H9 (cell line): ENCODE measurements at regions not wholly inside any gene's neighbourhood (a gene's known extent, or its start where the extent isn't known, plus 50 kb on each side); places are given as distances from the start of the nearest gene placed in this dataset.

Experiments
- DNase-seq: peaks from one replicate; pipeline ENCODE4 v3.0.0-alpha.2; 2017
- H2AFZ ChIP-seq: one replicate; pipeline ENCODE4 v1.6.1; 2013; ENCODE audit warnings: mild to moderate bottlenecking, low read length, control low read depth, moderate library complexity
- H2AK5ac ChIP-seq: 2 replicates; pipeline ENCODE4 v1.6.1; 2013; ENCODE audit warnings: low read length, control low read depth, mixed read lengths; ENCODE audit not compliant: insufficient read length
- H2BK120ac ChIP-seq: one replicate; pipeline ENCODE4 v1.6.1; 2013; ENCODE audit warnings: low read depth, mild to moderate bottlenecking, low read length, control low read depth, inconsistent platforms; ENCODE audit not compliant: poor library complexity, severe bottlenecking
- H2BK12ac ChIP-seq: 2 replicates; pipeline ENCODE4 v1.6.1; 2013; ENCODE audit warnings: low read length, control low read depth, mixed read lengths, low read depth; ENCODE audit not compliant: insufficient read length
- H2BK15ac ChIP-seq: 2 replicates; pipeline ENCODE4 v1.6.1; 2013; ENCODE audit warnings: low read depth, low read length, control low read depth
- H2BK20ac ChIP-seq: one replicate; pipeline ENCODE4 v1.6.1; 2013; ENCODE audit warnings: low read depth, mild to moderate bottlenecking, low read length, control low read depth, inconsistent platforms; ENCODE audit not compliant: poor library complexity, severe bottlenecking
- H2BK5ac ChIP-seq: 2 replicates; pipeline ENCODE4 v1.6.1; 2013; ENCODE audit warnings: low read length, control low read depth, mixed read lengths; ENCODE audit not compliant: insufficient read length
- H3K14ac ChIP-seq: 2 replicates; pipeline ENCODE4 v1.6.1; 2013; ENCODE audit warnings: low read length, control low read depth; ENCODE audit not compliant: insufficient read depth
- H3K18ac ChIP-seq: 2 replicates; pipeline ENCODE4 v1.6.1; 2013; ENCODE audit warnings: low read depth, mild to moderate bottlenecking, mixed read lengths, low read length, control low read depth; ENCODE audit not compliant: insufficient read length
- H3K23ac ChIP-seq: 2 replicates; pipeline ENCODE4 v1.6.1; 2013; ENCODE audit warnings: low read length, control low read depth, mixed read lengths, low read depth; ENCODE audit not compliant: insufficient read length
- H3K23me2 ChIP-seq: 2 replicates; pipeline ENCODE4 v1.6.1; 2013; ENCODE audit warnings: low read depth, mild to moderate bottlenecking, mixed read lengths, low read length, control low read depth; ENCODE audit not compliant: insufficient read length, poor library complexity, severe bottlenecking
- H3K27ac ChIP-seq: 2 replicates; pipeline ENCODE4 v1.5.1; 2013; ENCODE audit warnings: low read length, control low read depth, mixed read lengths, low read depth; ENCODE audit not compliant: insufficient read length
- H3K27me3 ChIP-seq: 2 replicates; pipeline ENCODE4 v1.6.1; 2013; ENCODE audit warnings: low read length, control low read depth, inconsistent platforms; ENCODE audit not compliant: insufficient read depth
- H3K4ac ChIP-seq: 2 replicates; pipeline ENCODE4 v1.6.1; 2013; ENCODE audit warnings: low read depth, mild to moderate bottlenecking, control low read depth, inconsistent platforms, low read length, moderate library complexity
- H3K4me1 ChIP-seq: 2 replicates; pipeline ENCODE4 v1.6.1; 2013; ENCODE audit warnings: low read length, control low read depth, inconsistent platforms; ENCODE audit not compliant: insufficient read depth
- H3K4me2 ChIP-seq: 2 replicates; pipeline ENCODE4 v1.6.1; 2013; ENCODE audit warnings: low read length, control low read depth, mixed read lengths; ENCODE audit not compliant: insufficient read length, insufficient read depth
- H3K56ac ChIP-seq: 2 replicates; pipeline ENCODE4 v1.6.1; 2013; ENCODE audit warnings: low read depth, mild to moderate bottlenecking, mixed read lengths, low read length, control low read depth; ENCODE audit not compliant: insufficient read length
- H3K79me1 ChIP-seq: 2 replicates; pipeline ENCODE4 v1.6.1; 2013; ENCODE audit warnings: low read depth, mild to moderate bottlenecking, moderate library complexity, low read length, control low read depth, inconsistent platforms; ENCODE audit not compliant: insufficient read depth, poor library complexity, severe bottlenecking
- H3K79me2 ChIP-seq: 2 replicates; pipeline ENCODE4 v1.6.1; 2013; ENCODE audit warnings: low read length, control low read depth, inconsistent platforms; ENCODE audit not compliant: insufficient read depth
- H3K9ac ChIP-seq: 2 replicates; pipeline ENCODE4 v1.6.1; 2013; ENCODE audit warnings: low read length, control low read depth, mixed read lengths; ENCODE audit not compliant: insufficient read length; ENCODE audit errors: extremely low read depth
- H3K9me3 ChIP-seq: one replicate; pipeline ENCODE4 v1.6.1; 2013; ENCODE audit warnings: low read depth, low read length, inconsistent platforms; ENCODE audit not compliant: control insufficient read depth
- H3T11ph ChIP-seq: one replicate; pipeline ENCODE4 v1.6.1; 2013; ENCODE audit warnings: mild to moderate bottlenecking, low read length, control low read depth, inconsistent platforms
- H4K20me1 ChIP-seq: one replicate; pipeline ENCODE4 v1.6.1; 2013; ENCODE audit not compliant: control insufficient read depth, insufficient read length, insufficient read depth
- H4K5ac ChIP-seq: 2 replicates; pipeline ENCODE4 v1.6.1; 2013; ENCODE audit warnings: low read depth, mild to moderate bottlenecking, mixed read lengths, low read length, control low read depth; ENCODE audit not compliant: insufficient read length
- H4K8ac ChIP-seq: replicated peaks from 2 replicates; pipeline ENCODE4 v1.6.1; 2013; ENCODE audit warnings: low read length, control low read depth, mixed read lengths, low read depth; ENCODE audit not compliant: insufficient read length
- H4K91ac ChIP-seq: 2 replicates; pipeline ENCODE4 v1.6.1; 2013; ENCODE audit warnings: low read depth, mild to moderate bottlenecking, moderate library complexity, mixed read lengths, low read length, control low read depth; ENCODE audit not compliant: insufficient read length
- H3K27ac Mint-ChIP-seq, 3 experiments: 2 replicates in 2 of 3; 3 replicates in 1 of 3; pipeline ENCODE4 v1.8.0; 2020 to 2021; ENCODE audit warnings: mixed read lengths in 3 of 3, mild to moderate bottlenecking in 1 of 3, moderate library complexity in 1 of 3
- H3K27me3 Mint-ChIP-seq: 2 replicates; pipeline ENCODE4 v1.8.0; 2021; ENCODE audit warnings: low read depth, mild to moderate bottlenecking, moderate library complexity, mixed read lengths
- H3K36me3 Mint-ChIP-seq, 3 experiments: 2 replicates in 2 of 3; 3 replicates in 1 of 3; pipeline ENCODE4 v1.8.0; 2020 to 2021; ENCODE audit warnings: low read depth in 3 of 3, mixed read lengths in 3 of 3; ENCODE audit not compliant: insufficient read depth in 1 of 3
- H3K4me1 Mint-ChIP-seq, 2 experiments: 2 replicates each; pipeline ENCODE4 v1.8.0; 2020; ENCODE audit warnings: mixed read lengths in 2 of 2
- H3K4me3 Mint-ChIP-seq, 2 experiments: 2 replicates in 1 of 2; 3 replicates in 1 of 2; pipeline ENCODE4 v1.8.0; 2020 to 2021; ENCODE audit warnings: mild to moderate bottlenecking in 2 of 2, mixed read lengths in 2 of 2, moderate library complexity in 1 of 2
- H3K9me3 Mint-ChIP-seq, 2 experiments: 2 replicates in 1 of 2; 3 replicates in 1 of 2; pipeline ENCODE4 v1.8.0; 2020; ENCODE audit warnings: mild to moderate bottlenecking in 2 of 2, mixed read lengths in 2 of 2, moderate library complexity in 1 of 2
- CTCF ChIP-seq: fragments of 200-600 bp; sonication (generic); conservative IDR thresholded peaks from 3 replicates; pipeline ENCODE4 v1.8.0; 2021; ENCODE audit warnings: antibody characterized with exemption, mild to moderate bottlenecking
- WGBS: extraction: QIAGEN DNeasy Blood & Tissue Kit; methylation state at CpG from one replicate; pipeline ENCODE4 v1.1.7; 2013; ENCODE audit warnings: missing lambda C conversion rate, low lambda C conversion rate, mixed read lengths; ENCODE audit not compliant: insufficient read length; ENCODE audit errors: extremely low coverage; 5-methylcytosine and 5-hydroxymethylcytosine counted together

GRCh38 chr1:192751260-192751659, 57.6 kb upstream of the RGS2 start:
- H3K9me3 Mint-ChIP-seq = peaks cover 4 to 12% of the 10 kb centered on the region in 2 experiments; a peak in 4 of 5 replicates
- Histone ChIP-seq H3K23ac (no peak overlapping the region), H3K9me3 (no peaks in the 10 kb centered on the region), H4K20me1 (no peaks in the 10 kb centered on the region), H2BK5ac (no peak overlapping the region), H2BK120ac (no peak overlapping the region), H2BK20ac (no peak overlapping the region), H3K27me3 (no peaks in the 10 kb centered on the region), H3K27ac (no peak overlapping the region), H3K4me1 (peaks cover 2% of the 10 kb centered on the region; the same call in 1 of the 2 replicates), H3K18ac (no peak overlapping the region), H2AFZ (no peak overlapping the region), H3K4ac (no peak overlapping the region), H4K91ac (no peak overlapping the region), H2BK12ac (no peak overlapping the region), H2AK5ac (no peak overlapping the region), H3K79me1 (no peaks in the 10 kb centered on the region), H3T11ph (no peak overlapping the region), H4K5ac (no peak overlapping the region), H3K56ac (no peak overlapping the region), H3K14ac (no peak overlapping the region), H3K9ac (no peak overlapping the region), H3K23me2 (no peaks in the 10 kb centered on the region), H3K4me2 (no peak overlapping the region), H2BK15ac (no peak overlapping the region), H4K8ac (no peak overlapping the region), H3K79me2 (no peaks in the 10 kb centered on the region)
- H3K27ac Mint-ChIP-seq = no peak overlapping the region
- H3K4me3 Mint-ChIP-seq = no peak overlapping the region
- peaks cover 7 to 8% of the 10 kb centered on the region in 2 experiments for H3K4me1 Mint-ChIP-seq
- no CpG with 5 or more reads among the region's 12 CpGs for WGBS
- DNase-seq = no peak
- H3K36me3 Mint-ChIP-seq = peaks cover 0 to 9% (median 0%) of the 10 kb centered on the region in 3 experiments; a peak in 3 of 7 replicates
- H3K27me3 Mint-ChIP-seq = no peaks in the 10 kb centered on the region
- no peak for TF ChIP-seq CTCF
